ENCODE measurements at regions not wholly inside any gene's neighbourhood (a gene's known extent, or its start where the extent isn't known, plus 50 kb on each side); places are given as distances from the start of the nearest gene placed in this dataset.

GRCh38 chr4:32987111-32987510 lies 2266.9 kb downstream of the PCDH7 start:
- TF ChIP-seq CTCF (IDR thresholded peaks at IDR 0.05) (no peak), POLR2A (IDR thresholded peaks at IDR 0.05) (no peak), EP300 (IDR thresholded peaks at IDR 0.05) (no peak)
